Stimulated activated CD8-positive, alpha-beta memory T cell treated with anti-CD3 and anti-CD28 coated beads, Interleukin-15, amount 100 ng/mL, for 24 hours (primary cell): ENCODE measurements at regions not wholly inside any gene's neighbourhood (a gene's known extent, or its start where the extent isn't known, plus 50 kb on each side); places are given as distances from the start of the nearest gene placed in this dataset.

Experiments used
- DNase-seq: peaks from one replicate; pipeline ENCODE4 v3.0.0-alpha.2; 2020; ENCODE audit warnings: low read depth

GRCh38 chr2:126774761-126775160, 118.8 kb downstream of the GYPC start:
- DNase-seq = no peak

GRCh38 chr2:126775300-126775985, 119.5 kb downstream of the GYPC start:
- no peak for DNase-seq

- no peak for DNase-seq
Measured at GRCh38 chr2:126776255-126776654, 120.3 kb downstream of the GYPC start.

GRCh38 chr2:126776692-126777619, 121.0 kb downstream of the GYPC start:
- DNase-seq = peak; percentile 69

GRCh38 chr2:126777620-126777978, 121.1 kb upstream of the TEX51 start:
- no peak for DNase-seq

- no peak for DNase-seq
Measured at GRCh38 chr2:126778561-126779501, 119.9 kb upstream of the TEX51 start.

- DNase-seq = no peak
Measured at GRCh38 chr2:126781206-126781605, 117.5 kb upstream of the TEX51 start.

GRCh38 chr2:126781806-126782205, 116.9 kb upstream of the TEX51 start:
- DNase-seq = no peak

- no peak for DNase-seq
Measured at GRCh38 chr2:126782648-126783047, 116.0 kb upstream of the TEX51 start.

GRCh38 chr2:126783341-126783740, 115.3 kb upstream of the TEX51 start:
- DNase-seq = no peak

GRCh38 chr2:126784045-126784444, 114.6 kb upstream of the TEX51 start:
- no peak for DNase-seq

- DNase-seq = no peak
Measured at GRCh38 chr2:126784621-126785020, 114.1 kb upstream of the TEX51 start.

- DNase-seq = no peak
Measured at GRCh38 chr2:126785236-126785635, 113.5 kb upstream of the TEX51 start.

- no peak for DNase-seq
Measured at GRCh38 chr2:126785862-126786261, 112.8 kb upstream of the TEX51 start.

- DNase-seq = no peak
Measured at GRCh38 chr2:126786765-126787164, 111.9 kb upstream of the TEX51 start.

GRCh38 chr2:126787289-126787688, 111.4 kb upstream of the TEX51 start:
- no peak for DNase-seq

GRCh38 chr2:126788113-126788512, 110.6 kb upstream of the TEX51 start:
- no peak for DNase-seq

- DNase-seq = no peak
Measured at GRCh38 chr2:126788652-126789051, 110.0 kb upstream of the TEX51 start.

GRCh38 chr2:126790987-126791780, 107.5 kb upstream of the TEX51 start:
- no peak for DNase-seq

- DNase-seq = no peak
Measured at GRCh38 chr2:126792186-126792585, 106.5 kb upstream of the TEX51 start.

- no peak for DNase-seq
Measured at GRCh38 chr2:126792993-126793392, 105.7 kb upstream of the TEX51 start.
